DOHH2 (cell line): ENCODE measurements at regions not wholly inside any gene's neighbourhood (a gene's known extent, or its start where the extent isn't known, plus 50 kb on each side); places are given as distances from the start of the nearest gene placed in this dataset.

Experiments used
- H3F3A ChIP-seq: fragments of 200-600 bp; sonication (generic), shearing (Covaris generic); 2 replicates; pipeline ENCODE4 v1.6.0; 2016; ENCODE audit warnings: antibody characterized with exemption, mild to moderate bottlenecking; ENCODE audit not compliant: control insufficient read depth, insufficient read depth
- H3K27ac ChIP-seq: fragments of 200-600 bp; sonication (generic); 2 replicates; pipeline ENCODE4 v1.5.1; 2014; ENCODE audit warnings: low read depth, mild to moderate bottlenecking, low read length, moderate library complexity
- H3K27me3 ChIP-seq: fragments of 200-600 bp; sonication (generic); 2 replicates; pipeline ENCODE4 v1.6.1; 2014; ENCODE audit warnings: mild to moderate bottlenecking, low read length, mixed read lengths; ENCODE audit not compliant: control insufficient read depth
- H3K36me3 ChIP-seq: fragments of 200-600 bp; sonication (generic); 2 replicates; pipeline ENCODE4 v1.6.1; 2014; ENCODE audit warnings: mild to moderate bottlenecking, low read length, moderate library complexity, mixed read lengths; ENCODE audit not compliant: control insufficient read depth
- H3K4me1 ChIP-seq: fragments of 200-600 bp; sonication (generic); 2 replicates; pipeline ENCODE4 v1.6.1; 2014; ENCODE audit warnings: mild to moderate bottlenecking, low read length, mixed read lengths; ENCODE audit not compliant: control insufficient read depth
- H3K4me2 ChIP-seq: fragments of 200-600 bp; sonication (generic); 2 replicates; pipeline ENCODE4 v1.6.0; 2014; ENCODE audit warnings: mild to moderate bottlenecking, low read length, moderate library complexity
- H3K4me3 ChIP-seq: fragments of 200-600 bp; sonication (generic); 2 replicates; pipeline ENCODE4 v1.5.1; 2014; ENCODE audit warnings: mild to moderate bottlenecking, low read length, mixed read lengths
- H3K79me2 ChIP-seq: fragments of 200-600 bp; sonication (generic); 2 replicates; pipeline ENCODE4 v1.6.1; 2014; ENCODE audit warnings: mild to moderate bottlenecking, low read length, mixed read lengths; ENCODE audit not compliant: control insufficient read depth
- H3K9me2 ChIP-seq: fragments of 200-600 bp; sonication (generic); replicated peaks from 2 replicates; pipeline ENCODE4 v1.6.1; 2014; ENCODE audit warnings: mild to moderate bottlenecking, low read length, mixed read lengths; ENCODE audit not compliant: control insufficient read depth
- H3K9me3 ChIP-seq: fragments of 200-600 bp; sonication (generic); 2 replicates; pipeline ENCODE4 v1.6.1; 2014; ENCODE audit warnings: antibody characterized with exemption, low read length, mixed read lengths; ENCODE audit not compliant: control insufficient read depth, insufficient read depth
- H4K20me1 ChIP-seq: fragments of 200-600 bp; sonication (generic); 2 replicates; pipeline ENCODE4 v1.6.0; 2014; ENCODE audit warnings: low read depth, mild to moderate bottlenecking, antibody characterized with exemption, low read length, moderate library complexity; ENCODE audit not compliant: control insufficient read depth, insufficient read depth
- CTCF ChIP-seq: fragments of 200-600 bp; sonication (generic); IDR thresholded peaks from one replicate; pipeline ENCODE4 v1.5.1; 2014; ENCODE audit warnings: antibody characterized with exemption, mild to moderate bottlenecking, low read depth, low read length; ENCODE audit not compliant: poor library complexity, severe bottlenecking
- EZH2phosphoT487 ChIP-seq: fragments of 200-600 bp; sonication (generic); IDR thresholded peaks from 2 replicates; pipeline ENCODE4 v1.6.1; 2017; ENCODE audit warnings: borderline replicate concordance, mild to moderate bottlenecking, antibody characterized with exemption, low read length, moderate library complexity, mixed read lengths

GRCh38 chr5:9713356-9713755, 83.2 kb upstream of the TAS2R1 start:
- Histone ChIP-seq H3K4me1 (peaks cover 7% of the 10 kb centered on the region), H3K4me3 (no peak overlapping the region), H3K4me2 (no peak overlapping the region)

GRCh38 chr5:9712911-9713310, 82.8 kb upstream of the TAS2R1 start:
- Histone ChIP-seq H3K27ac (no peak overlapping the region), H3K4me2 (no peak overlapping the region)

More at GRCh38 chr5:9713356-9713755, 83.2 kb upstream of the TAS2R1 start:
- H3K9me2 ChIP-seq = no peaks in the 10 kb centered on the region
- no peaks in the 10 kb centered on the region for H3F3A ChIP-seq
- no peaks in the 10 kb centered on the region for H3K79me2 ChIP-seq
- H4K20me1 ChIP-seq = no peaks in the 10 kb centered on the region
- H3K9me3 ChIP-seq = no peaks in the 10 kb centered on the region
- H3K27ac ChIP-seq = no peak overlapping the region
- TF ChIP-seq EZH2phosphoT487 = no peak
- no peaks in the 10 kb centered on the region for H3K36me3 ChIP-seq
- no peaks in the 10 kb centered on the region for H3K27me3 ChIP-seq

GRCh38 chr5:9712506-9712905, 82.4 kb upstream of the TAS2R1 start:
- Histone ChIP-seq H4K20me1 (no peaks in the 10 kb centered on the region), H3K4me2 (no peak overlapping the region), H3K36me3 (no peaks in the 10 kb centered on the region), H3K27ac (no peak overlapping the region), H3K4me1 (peaks cover 7% of the 10 kb centered on the region), H3K27me3 (no peaks in the 10 kb centered on the region), H3F3A (no peaks in the 10 kb centered on the region), H3K79me2 (no peaks in the 10 kb centered on the region), H3K4me3 (no peak overlapping the region), H3K9me2 (no peaks in the 10 kb centered on the region), H3K9me3 (no peaks in the 10 kb centered on the region)
- TF ChIP-seq CTCF (no peak), EZH2phosphoT487 (no peak)

More at GRCh38 chr5:9712911-9713310, 82.8 kb upstream of the TAS2R1 start:
- Histone ChIP-seq H3K27me3 (no peaks in the 10 kb centered on the region), H3K79me2 (no peaks in the 10 kb centered on the region), H3K4me1 (peaks cover 7% of the 10 kb centered on the region), H3F3A (no peaks in the 10 kb centered on the region), H3K4me3 (no peak overlapping the region), H3K9me3 (no peaks in the 10 kb centered on the region), H4K20me1 (no peaks in the 10 kb centered on the region), H3K36me3 (no peaks in the 10 kb centered on the region), H3K9me2 (no peaks in the 10 kb centered on the region)
- TF ChIP-seq CTCF (no peak), EZH2phosphoT487 (no peak)

- Histone ChIP-seq H3K4me1 (no peaks in the 10 kb centered on the region), H3K4me3 (no peak overlapping the region), H3K36me3 (no peaks in the 10 kb centered on the region), H3K4me2 (no peak overlapping the region), H4K20me1 (no peaks in the 10 kb centered on the region), H3K27me3 (no peaks in the 10 kb centered on the region), H3K79me2 (no peaks in the 10 kb centered on the region), H3K9me2 (no peaks in the 10 kb centered on the region), H3K27ac (no peak overlapping the region), H3K9me3 (no peaks in the 10 kb centered on the region), H3F3A (no peaks in the 10 kb centered on the region)
- TF ChIP-seq EZH2phosphoT487 (no peak), CTCF (no peak)
Measured at GRCh38 chr5:9710069-9710468, 79.9 kb upstream of the TAS2R1 start.
